H1 (cell line): ENCODE measurements at regions not wholly inside any gene's neighbourhood (a gene's known extent, or its start where the extent isn't known, plus 50 kb on each side); places are given as distances from the start of the nearest gene placed in this dataset.

Experiments
- CTCF ChIA-PET: fragments of 300-600 bp; sonication (Branson Sonifier 250); formaldehyde crosslinking; loops from one replicate; lab custom pipeline; 2021; ENCODE audit not compliant: partially characterized antibody; lab: Charles Lee
- POLR2A ChIA-PET: fragments of 300-600 bp; sonication (Branson Sonifier 250); formaldehyde crosslinking; loops from one replicate; lab custom pipeline; 2021; ENCODE audit warnings: inconsistent platforms; ENCODE audit not compliant: partially characterized antibody; lab: Charles Lee
- DNase-seq, 2 experiments: peaks; one replicate each; pipeline versions ENCODE4 v3.0.0 to v3.0.0-alpha.2; 2010 to 2022; ENCODE audit warnings: low spot score in 2 of 2, low read depth in 1 of 2, mixed read lengths in 1 of 2
- FAIRE-seq: peaks from 2 replicates; lab custom pipeline; 2011; peaks lifted over from hg19 to GRCh38; lab: Jason Lieb, UNC
- H2AFZ ChIP-seq: 2 replicates; pipeline ENCODE4 v1.8.1; 2012; ENCODE audit warnings: low read length, inconsistent platforms
- H2AK5ac ChIP-seq: 2 replicates; pipeline ENCODE4 v1.6.1; 2013; ENCODE audit warnings: low read depth, low read length
- H2BK120ac ChIP-seq: replicated peaks from 2 replicates; pipeline ENCODE3; 2013; ENCODE audit warnings: low read depth, low read length, inconsistent platforms
- H2BK12ac ChIP-seq: 2 replicates; pipeline ENCODE4 v1.6.1; 2013; ENCODE audit warnings: low read depth, low read length
- H2BK15ac ChIP-seq: 2 replicates; pipeline ENCODE4 v1.6.1; 2013; ENCODE audit warnings: low read length
- H2BK20ac ChIP-seq: 2 replicates; pipeline ENCODE4 v1.6.1; 2013; ENCODE audit warnings: low read length
- H2BK5ac ChIP-seq: 2 replicates; pipeline ENCODE4 v1.6.1; 2013; ENCODE audit warnings: low read depth, low read length
- H3K14ac ChIP-seq: 2 replicates; pipeline ENCODE4 v1.6.1; 2013; ENCODE audit warnings: inconsistent platforms; ENCODE audit not compliant: insufficient read length
- H3K18ac ChIP-seq: 2 replicates; pipeline ENCODE4 v1.6.1; 2013; ENCODE audit warnings: low read length; ENCODE audit errors: extremely low read depth
- H3K23ac ChIP-seq: 2 replicates; pipeline ENCODE4 v1.6.1; 2013; ENCODE audit warnings: inconsistent platforms; ENCODE audit not compliant: insufficient read length
- H3K23me2 ChIP-seq: 2 replicates; pipeline ENCODE4 v1.6.1; 2013; ENCODE audit warnings: low read depth, low read length
- H3K27ac ChIP-seq: 2 replicates; pipeline ENCODE4 v1.6.1; 2011; ENCODE audit warnings: low read depth, low read length, inconsistent platforms
- H3K27me3 ChIP-seq, 4 experiments: replicated peaks in 1 of 4; 1 replicate in 1 of 4; 2 replicates in 3 of 4; pipeline versions ENCODE4 v1.6.1 to v1.8.1; 2011 to 2013; ENCODE audit warnings: low read length in 3 of 4, mild to moderate bottlenecking in 3 of 4, inconsistent platforms in 2 of 4, mixed read lengths in 2 of 4, moderate library complexity in 1 of 4; ENCODE audit not compliant: control insufficient read depth in 3 of 4, insufficient read depth in 3 of 4; ENCODE audit errors: extremely low read depth in 1 of 4
- H3K36me3 ChIP-seq, 4 experiments: 2 replicates each; pipeline versions ENCODE4 v1.6.1 to v1.8.1; 2011 to 2013; ENCODE audit warnings: mild to moderate bottlenecking in 4 of 4, low read length in 3 of 4, moderate library complexity in 2 of 4, control low read depth in 1 of 4, inconsistent platforms in 1 of 4; ENCODE audit not compliant: insufficient read depth in 4 of 4, control insufficient read depth in 2 of 4
- H3K4ac ChIP-seq: replicated peaks from 2 replicates; pipeline ENCODE3; 2013; ENCODE audit warnings: low read length, low read depth, mixed read lengths, inconsistent platforms; ENCODE audit not compliant: insufficient read length
- H3K4me1 ChIP-seq, 4 experiments: replicated peaks in 1 of 4; 1 replicate in 1 of 4; 2 replicates in 3 of 4; pipeline versions ENCODE4 v1.6.1 to v1.8.1; 2011 to 2013; ENCODE audit warnings: low read length in 3 of 4, inconsistent platforms in 2 of 4, mixed read lengths in 1 of 4; ENCODE audit not compliant: insufficient read depth in 4 of 4, control insufficient read depth in 3 of 4
- H3K4me2 ChIP-seq, 2 experiments: 2 replicates each; pipeline versions ENCODE4 v1.6.1 to v1.8.1; 2011 to 2013; ENCODE audit warnings: low read depth in 2 of 2, low read length in 2 of 2, control low read depth in 1 of 2, inconsistent platforms in 1 of 2, mild to moderate bottlenecking in 1 of 2; ENCODE audit not compliant: insufficient read depth in 1 of 2
- H3K4me3 ChIP-seq, 4 experiments: fragments of 200-600, 300-600 bp in 1 of 4; sonication (generic), shearing (Covaris generic), sonication (Bioruptor Twin) in 1 of 4; 2 replicates each; pipeline versions ENCODE4 v1.5.1 to v1.8.1; 2011 to 2016; ENCODE audit warnings: low read length in 4 of 4, low read depth in 3 of 4, control low read depth in 2 of 4, inconsistent platforms in 2 of 4, mild to moderate bottlenecking in 2 of 4, mixed read lengths in 1 of 4, moderate library complexity in 1 of 4; ENCODE audit not compliant: insufficient read depth in 2 of 4; ENCODE audit errors: extremely low read depth in 1 of 4
- H3K56ac ChIP-seq: replicated peaks from 2 replicates; pipeline ENCODE3; 2013; ENCODE audit warnings: low read depth, mild to moderate bottlenecking, mixed read lengths, low read length, inconsistent platforms; ENCODE audit not compliant: insufficient read length
- H3K79me1 ChIP-seq: 2 replicates; pipeline ENCODE4 v1.6.1; 2013; ENCODE audit warnings: low read depth, low read length, control low read depth
- H3K79me2 ChIP-seq, 2 experiments: 2 replicates each; pipeline versions ENCODE4 v1.6.1 to v1.8.1; 2012 to 2013; ENCODE audit warnings: low read length in 2 of 2, mild to moderate bottlenecking in 2 of 2, inconsistent platforms in 1 of 2; ENCODE audit not compliant: insufficient read depth in 2 of 2, control insufficient read depth in 1 of 2
- H3K9ac ChIP-seq, 4 experiments: replicated peaks in 1 of 4; 1 replicate in 1 of 4; 2 replicates in 3 of 4; pipeline versions ENCODE4 v1.6.1 to v1.8.1; 2011 to 2013; ENCODE audit warnings: low read depth in 3 of 4, low read length in 3 of 4, control low read depth in 2 of 4, mild to moderate bottlenecking in 2 of 4, moderate library complexity in 2 of 4, inconsistent platforms in 1 of 4; ENCODE audit errors: extremely low read depth in 1 of 4
- H3K9me3 ChIP-seq, 2 experiments: 2 replicates each; pipeline versions ENCODE4 v1.6.1 to v1.8.1; 2012 to 2013; ENCODE audit warnings: mild to moderate bottlenecking in 2 of 2, moderate library complexity in 2 of 2, control low read depth in 1 of 2, inconsistent platforms in 1 of 2, low read depth in 1 of 2, low read length in 1 of 2, mixed read lengths in 1 of 2; ENCODE audit not compliant: insufficient read depth in 2 of 2
- H4K20me1 ChIP-seq, 2 experiments: replicated peaks in 1 of 2; 2 replicates each; pipeline versions ENCODE3 to v1.8.1; 2011 to 2013; ENCODE audit warnings: inconsistent platforms in 2 of 2, low read length in 2 of 2, mild to moderate bottlenecking in 1 of 2; ENCODE audit not compliant: insufficient read depth in 2 of 2, control insufficient read depth in 1 of 2
- H4K5ac ChIP-seq: 2 replicates; pipeline ENCODE4 v1.6.1; 2013; ENCODE audit warnings: low read length, low read depth, mixed read lengths, inconsistent platforms; ENCODE audit not compliant: insufficient read length
- H4K8ac ChIP-seq: 2 replicates; pipeline ENCODE4 v1.8.0; 2013; ENCODE audit warnings: mild to moderate bottlenecking, moderate library complexity, low read length, inconsistent platforms; ENCODE audit not compliant: insufficient read depth; ENCODE audit errors: extremely low read depth
- H4K91ac ChIP-seq: replicated peaks from 2 replicates; pipeline ENCODE3; 2013; ENCODE audit warnings: low read length, mixed read lengths, inconsistent platforms; ENCODE audit not compliant: insufficient read length
- JUND ChIP-seq: IDR thresholded peaks from 2 replicates; pipeline ENCODE4 v1.6.1; 2011; ENCODE audit warnings: mild to moderate bottlenecking, improper control_type of control experiment, low read length
- NRF1 ChIP-seq: IDR thresholded peaks from 2 replicates; pipeline ENCODE4 v1.6.1; 2011; ENCODE audit warnings: mild to moderate bottlenecking, low read depth, low read length, improper control_type of control experiment
- PHF8 ChIP-seq: fragments of 200-600 bp; sonication (generic); conservative IDR thresholded peaks from 2 replicates; pipeline ENCODE4 v1.7.1; 2012; ENCODE audit warnings: low read depth, mild to moderate bottlenecking, inconsistent platforms, low read length, moderate library complexity
- SP2 ChIP-seq: IDR thresholded peaks from 2 replicates; pipeline ENCODE4 v1.6.1; 2012; ENCODE audit warnings: mild to moderate bottlenecking, low read length, inconsistent platforms
- SRF ChIP-seq: IDR thresholded peaks from 2 replicates; pipeline ENCODE4 v1.6.1; 2011; ENCODE audit warnings: mild to moderate bottlenecking, low read depth, low read length, moderate library complexity
- TEAD4 ChIP-seq: IDR thresholded peaks from 2 replicates; pipeline ENCODE4 v1.6.1; 2012; ENCODE audit warnings: low read depth, low read length, inconsistent platforms, mixed read lengths
- YY1 ChIP-seq: IDR thresholded peaks from 2 replicates; pipeline ENCODE4 v1.6.1; 2011; ENCODE audit warnings: low read depth, mild to moderate bottlenecking, low read length
- WGBS, 2 experiments: shearing (Covaris generic) in 1 of 2; methylation state at CpG; one replicate each; pipeline versions ENCODE4 v1.1.6 to v1.1.7; 2013 to 2015; ENCODE audit warnings: low lambda C conversion rate in 2 of 2, mixed read lengths in 2 of 2, inconsistent platforms in 1 of 2, low coverage in 1 of 2, missing lambda C conversion rate in 1 of 2; ENCODE audit not compliant: insufficient replicate concordance in 2 of 2, insufficient coverage in 1 of 2, insufficient read length in 1 of 2; ENCODE audit errors: extremely low coverage in 1 of 2, missing lambda C conversion rate in 1 of 2; 5-methylcytosine and 5-hydroxymethylcytosine counted together

DNA sequence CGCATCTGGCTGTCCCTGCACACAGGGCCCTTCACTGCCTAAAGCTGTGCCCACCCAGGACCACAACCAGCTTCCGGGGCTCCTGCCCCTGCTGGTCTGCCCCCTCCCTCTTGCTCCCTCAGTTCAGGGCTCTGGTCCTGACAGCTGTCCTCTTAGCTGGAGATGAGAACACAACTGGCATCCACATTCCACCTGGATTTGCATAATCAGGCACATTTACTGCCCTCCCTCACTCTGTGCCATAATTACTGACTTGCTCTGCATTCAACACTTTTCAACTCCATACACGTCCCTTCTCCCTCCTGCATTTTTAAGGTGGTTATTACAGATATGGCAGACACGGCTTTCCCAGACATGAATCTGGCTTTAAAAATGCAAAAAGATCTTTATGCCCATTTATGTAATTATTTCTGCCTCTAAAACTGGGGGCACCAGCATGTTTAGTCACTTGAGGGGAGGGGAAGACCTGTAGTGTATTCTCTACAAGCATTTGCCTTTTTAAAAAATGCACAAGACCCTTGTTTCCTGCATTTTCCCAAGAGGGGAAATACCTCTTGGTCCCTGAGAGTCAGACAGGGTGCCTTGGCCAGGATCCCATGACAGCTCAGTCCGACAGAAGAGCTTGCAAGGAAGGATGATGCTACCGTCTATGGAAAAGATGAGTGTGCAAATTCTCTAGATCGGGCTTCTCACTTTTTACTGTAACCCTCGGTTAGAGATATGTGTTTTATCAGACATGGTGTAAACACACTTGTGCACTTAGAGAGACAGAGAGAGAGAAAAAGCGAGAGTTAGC is 401.8 kb downstream of the PREX1 start:
- Histone ChIP-seq H2AFZ (0 out of 2 replicates have a peak overlapping the region, but pooled peaks have one; percentile 58), H3K36me3 (no peaks in the 10 kb centered on the region), H3K27ac (no peak overlapping the region), H3K9me3 (peaks cover 0 to 6% of the 10 kb centered on the region in 2 experiments; a peak in 1 of 4 replicates), H3K23ac (no peak overlapping the region), H3K14ac (no peak overlapping the region), H2BK12ac (no peak overlapping the region), H3K79me1 (no peaks in the 10 kb centered on the region), H4K8ac (no peak overlapping the region), H3K79me2 (no peaks in the 10 kb centered on the region), H4K5ac (no peak overlapping the region), H3K23me2 (no peaks in the 10 kb centered on the region), H3K27me3 (no peaks in the 10 kb centered on the region), H3K56ac (no peak overlapping the region), H4K20me1 (no peaks in the 10 kb centered on the region), H3K4me1 (no peaks in the 10 kb centered on the region), H2AK5ac (no peak overlapping the region), H2BK20ac (no peak overlapping the region), H2BK15ac (no peak overlapping the region), H3K4ac (no peak overlapping the region), H3K9ac (no peak overlapping the region), H3K4me3 (no peak overlapping the region), H2BK5ac (no peak overlapping the region), H2BK120ac (no peak overlapping the region), H3K18ac (no peak overlapping the region), H4K91ac (no peak overlapping the region), H3K4me2 (no peak overlapping the region)
- CTCF ChIA-PET = interaction anchor here (1.0 to 1.4 kb wide), 2 partner anchors 30 to 196 kb away, joined by 3 read pairs; no protein-coding TSS in a partner anchor
- 71% methylated on average over 9 of the region's 9 CpGs; no CpG with 5 or more reads in 1 of the 2 experiments for WGBS, 2 experiments
- TF ChIP-seq SP2 (no peak), SRF (no peak), TEAD4 (no peak), NRF1 (no peak), JUND (no peak), PHF8 (no peak), YY1 (no peak)
- POLR2A ChIA-PET = no interaction called here
- FAIRE-seq = no peak
- DNase-seq = no peak
